ENCODE measurements at regions not wholly inside any gene's neighbourhood (a gene's known extent, or its start where the extent isn't known, plus 50 kb on each side); places are given as distances from the start of the nearest gene placed in this dataset.

DNA sequence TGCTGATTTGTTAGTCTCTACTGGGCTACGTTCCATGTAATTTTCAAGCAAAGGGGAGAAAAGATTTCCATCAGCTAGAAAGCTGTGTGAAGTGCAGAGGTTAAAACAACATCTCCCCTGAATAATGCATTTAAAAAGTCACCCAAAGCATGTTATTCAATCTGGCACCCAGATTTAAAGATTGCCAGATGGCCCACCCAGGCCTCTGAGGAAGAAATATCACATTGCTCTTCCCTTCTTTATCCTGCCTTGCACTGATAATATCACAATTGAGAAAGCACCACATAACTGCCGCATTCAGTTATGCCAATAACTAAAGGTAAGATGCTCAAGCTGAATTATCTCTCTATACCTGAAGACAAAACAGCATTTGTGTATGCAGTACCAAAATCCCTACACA lies 119.4 kb upstream of the PUM3 start:
- Histone ChIP-seq H3K27ac (no peak overlapping the region), H3K9me3 (no peaks in the 10 kb centered on the region), H3K36me3 (ENCODE audit: low read depth, missing control alignments) (no peaks in the 10 kb centered on the region), H3K4me1 (no peaks in the 10 kb centered on the region), H3K27me3 (no peaks in the 10 kb centered on the region), H3K4me3 (no peak overlapping the region)
- WGBS, 2 donors: 93 to 97% methylated on average over 2 of the region's 2 CpGs
- no peak for TF ChIP-seq POLR2A (IDR thresholded peaks at IDR 0.05)
- TF ChIP-seq, protein P1, sequence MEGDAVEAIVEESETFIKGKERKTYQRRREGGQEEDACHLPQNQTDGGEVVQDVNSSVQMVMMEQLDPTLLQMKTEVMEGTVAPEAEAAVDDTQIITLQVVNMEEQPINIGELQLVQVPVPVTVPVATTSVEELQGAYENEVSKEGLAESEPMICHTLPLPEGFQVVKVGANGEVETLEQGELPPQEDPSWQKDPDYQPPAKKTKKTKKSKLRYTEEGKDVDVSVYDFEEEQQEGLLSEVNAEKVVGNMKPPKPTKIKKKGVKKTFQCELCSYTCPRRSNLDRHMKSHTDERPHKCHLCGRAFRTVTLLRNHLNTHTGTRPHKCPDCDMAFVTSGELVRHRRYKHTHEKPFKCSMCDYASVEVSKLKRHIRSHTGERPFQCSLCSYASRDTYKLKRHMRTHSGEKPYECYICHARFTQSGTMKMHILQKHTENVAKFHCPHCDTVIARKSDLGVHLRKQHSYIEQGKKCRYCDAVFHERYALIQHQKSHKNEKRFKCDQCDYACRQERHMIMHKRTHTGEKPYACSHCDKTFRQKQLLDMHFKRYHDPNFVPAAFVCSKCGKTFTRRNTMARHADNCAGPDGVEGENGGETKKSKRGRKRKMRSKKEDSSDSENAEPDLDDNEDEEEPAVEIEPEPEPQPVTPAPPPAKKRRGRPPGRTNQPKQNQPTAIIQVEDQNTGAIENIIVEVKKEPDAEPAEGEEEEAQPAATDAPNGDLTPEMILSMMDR (IDR thresholded peaks at IDR 0.05): no peak
- no peak for DNase-seq
- intact Hi-C loops (cut with DNase I; ENCODE audit: low total_unique reads): no loop called here

DNA sequence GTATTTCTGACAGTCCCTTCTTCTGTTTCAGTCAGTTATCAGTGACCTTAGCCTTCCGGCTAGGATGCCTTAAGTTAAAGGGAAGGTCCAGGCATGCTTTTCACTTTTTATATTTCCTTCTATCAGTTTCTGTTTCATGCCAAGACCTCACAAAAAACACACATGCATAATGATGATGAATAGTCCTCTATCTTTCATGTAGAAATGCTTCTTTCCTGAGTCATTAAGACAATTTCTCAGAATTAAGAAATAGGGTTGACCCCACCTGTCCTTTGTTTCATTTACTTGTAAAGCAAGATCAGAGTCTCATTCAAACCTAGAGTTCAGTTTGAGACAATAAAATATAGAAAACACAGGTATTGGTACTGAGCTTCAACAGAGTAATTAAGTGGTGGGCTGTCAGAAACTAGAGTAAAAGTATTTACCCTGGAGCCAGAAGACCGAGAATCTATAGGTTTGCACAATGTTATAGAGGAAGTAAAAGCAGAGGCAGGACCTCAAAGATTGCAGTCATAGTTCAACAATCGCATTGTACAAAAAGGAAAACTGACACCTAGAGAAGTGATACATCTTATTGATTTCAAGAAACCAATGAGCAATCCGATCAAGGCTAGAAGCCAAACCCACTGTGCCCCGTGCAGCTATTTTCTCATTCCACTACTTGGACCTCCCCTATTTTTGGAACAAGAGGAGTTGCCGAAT lies 118.7 kb upstream of the PUM3 start:
- DNase-seq: no peak
- Histone ChIP-seq H3K36me3 (ENCODE audit: low read depth, missing control alignments) (no peaks in the 10 kb centered on the region), H3K4me1 (no peaks in the 10 kb centered on the region), H3K4me3 (no peak overlapping the region), H3K27me3 (no peaks in the 10 kb centered on the region), H3K9me3 (no peaks in the 10 kb centered on the region), H3K27ac (no peak overlapping the region)
- WGBS, 2 donors: 88 to 93% methylated on average over 6 of the region's 6 CpGs
- intact Hi-C loops (cut with DNase I; ENCODE audit: low total_unique reads): no loop called here
- no peak for TF ChIP-seq POLR2A (IDR thresholded peaks at IDR 0.05)
- TF ChIP-seq, protein P1 (IDR thresholded peaks at IDR 0.05): no peak

DNA sequence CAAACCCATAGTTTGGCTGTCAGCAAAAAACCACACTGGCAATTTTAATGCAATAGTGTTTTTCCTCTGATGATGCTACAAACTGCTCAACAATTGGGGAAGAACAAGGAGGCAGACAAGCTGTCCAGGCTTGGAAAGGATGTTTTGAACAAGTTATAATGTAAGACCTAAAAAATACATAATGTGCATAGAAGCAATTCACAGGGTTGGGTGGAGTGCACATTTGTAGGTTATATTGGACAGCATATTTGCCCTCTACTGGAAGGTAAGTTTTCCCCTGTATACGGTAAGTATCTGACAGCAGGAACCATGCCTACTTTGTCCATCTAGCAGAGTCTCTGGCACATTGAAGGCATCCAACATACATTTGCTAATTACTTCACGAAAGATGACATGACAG lies 114.3 kb upstream of the PUM3 start:
- DNase-seq: no peak
- Histone ChIP-seq H3K9me3 (no peaks in the 10 kb centered on the region), H3K4me3 (no peak overlapping the region), H3K36me3 (ENCODE audit: low read depth, missing control alignments) (no peaks in the 10 kb centered on the region), H3K27ac (no peak overlapping the region), H3K4me1 (no peaks in the 10 kb centered on the region), H3K27me3 (no peaks in the 10 kb centered on the region)
- TF ChIP-seq, protein P1 (IDR thresholded peaks at IDR 0.05): no peak
- TF ChIP-seq POLR2A (IDR thresholded peaks at IDR 0.05): no peak
- WGBS, 2 donors: 89 to 98% methylated on average over 2 of the region's 2 CpGs
- intact Hi-C loops (cut with DNase I; ENCODE audit: low total_unique reads): no loop called here

DNA sequence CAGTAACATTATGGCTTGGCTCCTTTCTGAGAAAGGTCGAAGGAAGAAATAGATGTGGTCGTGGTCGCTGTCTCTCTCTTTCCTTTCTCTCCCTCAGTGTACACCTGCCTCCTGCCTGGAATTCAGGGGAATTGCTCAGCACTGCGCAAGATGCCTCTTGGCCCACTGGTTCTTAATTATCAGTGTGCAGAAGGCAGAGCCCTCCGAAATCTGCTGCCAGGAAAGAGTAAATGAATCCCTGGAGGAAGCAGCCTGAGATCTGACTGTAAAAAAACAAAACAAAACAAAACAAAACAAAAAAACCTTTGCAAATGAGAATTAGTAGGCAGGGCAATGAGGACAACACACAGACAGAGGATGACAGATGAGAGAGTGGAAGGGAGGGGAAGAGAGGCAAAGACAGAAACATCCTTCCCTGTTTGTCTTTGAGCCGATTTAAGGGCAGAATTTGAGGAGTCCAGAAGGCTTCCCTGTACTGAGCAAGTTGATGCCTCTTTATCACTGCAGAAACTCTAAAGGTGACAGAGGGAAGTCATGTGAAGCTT lies 113.8 kb upstream of the PUM3 start:
- TF ChIP-seq, protein P1 (IDR thresholded peaks at IDR 0.05): no peak
- TF ChIP-seq POLR2A (IDR thresholded peaks at IDR 0.05): no peak
- DNase-seq: no peak
- Histone ChIP-seq H3K27ac (no peak overlapping the region), H3K9me3 (no peaks in the 10 kb centered on the region), H3K27me3 (no peaks in the 10 kb centered on the region), H3K4me1 (no peaks in the 10 kb centered on the region), H3K4me3 (no peak overlapping the region), H3K36me3 (ENCODE audit: low read depth, missing control alignments) (no peaks in the 10 kb centered on the region)
- intact Hi-C loops (cut with DNase I; ENCODE audit: low total_unique reads): no loop called here
- 44 to 56% methylated on average over 6 of the region's 6 CpGs for WGBS, 2 donors

DNA sequence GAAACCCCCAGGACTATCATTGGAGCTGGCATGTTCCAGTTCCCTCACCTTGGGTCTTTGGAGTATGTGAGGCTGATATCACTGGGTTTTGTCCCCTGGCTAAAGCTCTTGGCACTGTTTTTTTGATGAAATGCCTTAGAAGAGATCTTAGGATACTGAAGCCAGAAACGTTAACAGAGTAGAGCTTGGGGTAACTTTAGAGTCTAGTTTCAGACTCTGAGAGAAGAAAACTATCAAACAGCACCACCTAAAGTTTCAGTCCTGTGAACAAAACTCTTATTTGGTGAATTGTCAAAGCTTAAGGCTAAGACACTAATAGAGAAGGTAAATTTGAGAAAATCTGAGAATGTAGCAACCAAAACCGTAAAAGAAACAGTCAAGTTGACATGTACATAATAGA lies 111.7 kb upstream of the PUM3 start:
- Histone ChIP-seq H3K36me3 (ENCODE audit: low read depth, missing control alignments) (no peaks in the 10 kb centered on the region), H3K9me3 (no peaks in the 10 kb centered on the region), H3K4me3 (no peak overlapping the region), H3K4me1 (no peaks in the 10 kb centered on the region), H3K27me3 (no peaks in the 10 kb centered on the region), H3K27ac (no peak overlapping the region)
- TF ChIP-seq POLR2A (IDR thresholded peaks at IDR 0.05): no peak
- TF ChIP-seq, protein P1 (IDR thresholded peaks at IDR 0.05): no peak
- no peak for DNase-seq
- intact Hi-C loops (cut with DNase I; ENCODE audit: low total_unique reads): no loop called here
- WGBS, 2 donors: 55 to 60% methylated on average over 2 of the region's 2 CpGs

Data from testis (tissue), 2 donors.